Neural progenitor cell (in vitro differentiated cells): ENCODE measurements at regions not wholly inside any gene's neighbourhood (a gene's known extent, or its start where the extent isn't known, plus 50 kb on each side); places are given as distances from the start of the nearest gene placed in this dataset.

ENCODE experiments used
- DNase-seq: peaks from one replicate; pipeline ENCODE4 v3.0.0-alpha.2; 2016; ENCODE audit warnings: low spot score
- H2AFZ ChIP-seq: fragments of 200-600 bp; sonication (generic); replicated peaks from 2 replicates; pipeline ENCODE4 v1.6.1; 2016; ENCODE audit warnings: antibody characterized with exemption
- H3F3A ChIP-seq: fragments of 200-600 bp; sonication (generic); 2 replicates; pipeline ENCODE4 v1.6.1; 2016; ENCODE audit warnings: antibody characterized with exemption, low read depth
- H3K27ac ChIP-seq: fragments of 200-600 bp; sonication (generic); 2 replicates; pipeline ENCODE4 v1.5.1; 2016; ENCODE audit warnings: mild to moderate bottlenecking
- H3K27me3 ChIP-seq: fragments of 200-600 bp; sonication (generic); 2 replicates; pipeline ENCODE4 v1.6.1; 2016; ENCODE audit warnings: mild to moderate bottlenecking, moderate library complexity
- H3K36me3 ChIP-seq: fragments of 200-600 bp; sonication (generic); 2 replicates; pipeline ENCODE4 v1.5.1; 2016
- H3K4me1 ChIP-seq: fragments of 200-600 bp; sonication (generic); 2 replicates; pipeline ENCODE4 v1.6.1; 2016; ENCODE audit warnings: mixed run types
- H3K4me2 ChIP-seq: fragments of 200-600 bp; sonication (generic); 2 replicates; pipeline ENCODE4 v1.6.1; 2016
- H3K4me3 ChIP-seq: fragments of 200-600 bp; sonication (generic); 2 replicates; pipeline ENCODE4 v1.5.1; 2016
- H3K79me2 ChIP-seq: fragments of 200-600 bp; sonication (generic); 2 replicates; pipeline ENCODE4 v1.6.1; 2016; ENCODE audit warnings: low read depth
- H3K9ac ChIP-seq: fragments of 200-600 bp; sonication (generic); 2 replicates; pipeline ENCODE4 v1.6.1; 2016
- H3K9me3 ChIP-seq: fragments of 200-600 bp; sonication (generic); 2 replicates; pipeline ENCODE4 v1.5.1; 2016; ENCODE audit warnings: low read depth
- H4K20me1 ChIP-seq: fragments of 200-600 bp; sonication (generic); 2 replicates; pipeline ENCODE4 v1.6.1; 2016; ENCODE audit warnings: low read depth
- H3K27ac Mint-ChIP-seq: 3 replicates; pipeline ENCODE4 v1.8.0; 2021; ENCODE audit warnings: mixed read lengths
- H3K27me3 Mint-ChIP-seq: 2 replicates; pipeline ENCODE4 v1.8.0; 2022; ENCODE audit warnings: low read depth, mild to moderate bottlenecking, inconsistent platforms, moderate library complexity, mixed read lengths; ENCODE audit not compliant: insufficient read depth
- H3K36me3 Mint-ChIP-seq: 3 replicates; pipeline ENCODE4 v1.8.0; 2021; ENCODE audit warnings: mixed read lengths
- H3K4me1 Mint-ChIP-seq: 3 replicates; pipeline ENCODE4 v1.8.0; 2021; ENCODE audit warnings: mixed read lengths
- H3K4me3 Mint-ChIP-seq: 3 replicates; pipeline ENCODE4 v1.8.0; 2021; ENCODE audit warnings: mild to moderate bottlenecking, moderate library complexity, mixed read lengths
- H3K9me3 Mint-ChIP-seq: 3 replicates; pipeline ENCODE4 v1.8.0; 2020; ENCODE audit warnings: mixed read lengths
- EZH2 ChIP-seq: fragments of 200-600 bp; sonication (generic); IDR thresholded peaks from 2 replicates; pipeline ENCODE4 v1.6.1; 2017; ENCODE audit warnings: antibody characterized with exemption, mild to moderate bottlenecking, moderate library complexity
- EZH2phosphoT487 ChIP-seq: fragments of 200-600 bp; sonication (generic); IDR thresholded peaks from 2 replicates; pipeline ENCODE4 v1.6.1; 2017; ENCODE audit warnings: antibody characterized with exemption
- TF ChIP-seq, protein P1 (sequence below): fragments of 200-600 bp; sonication (generic); IDR thresholded peaks from 2 replicates; pipeline ENCODE4 v1.5.1; 2017; ENCODE audit warnings: antibody characterized with exemption, mild to moderate bottlenecking

DNA sequence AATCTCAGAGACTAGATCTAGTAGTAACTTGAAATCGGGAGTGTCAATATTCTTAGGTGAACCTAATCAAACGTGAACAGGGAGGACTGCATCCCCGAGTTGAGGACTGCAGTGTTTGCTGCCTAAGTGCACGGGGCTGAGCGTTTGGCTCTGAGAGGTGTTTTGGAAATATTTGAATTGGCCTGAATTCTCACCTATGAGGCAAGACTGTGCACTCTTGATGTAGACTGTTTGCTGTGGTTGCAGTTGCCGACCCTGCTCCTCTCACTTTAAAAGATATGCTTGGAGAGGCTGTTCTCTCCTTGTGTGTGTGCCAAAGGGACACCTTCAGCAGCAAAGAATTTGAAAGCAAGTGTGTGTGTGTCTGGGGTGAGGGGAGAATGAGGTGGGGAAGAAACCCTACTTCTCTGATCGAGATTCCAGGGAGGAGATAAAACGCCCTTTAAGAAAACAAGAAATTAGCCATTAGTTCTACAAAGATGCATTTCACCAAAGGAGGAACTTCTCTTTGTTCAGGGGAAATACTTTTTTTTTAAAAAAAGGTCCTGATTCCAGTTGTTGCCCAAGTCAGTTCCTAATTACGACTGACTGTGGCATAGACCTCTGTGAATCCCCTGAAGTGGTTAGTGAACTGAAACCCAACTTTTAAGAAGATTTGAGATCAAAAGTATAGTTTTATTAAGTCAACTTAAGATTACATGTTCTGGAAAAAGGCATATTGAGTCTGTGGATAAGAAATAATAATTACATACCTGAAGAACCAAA is 106.6 kb downstream of the DYRK2 start:
- H3K4me1 ChIP-seq: peaks cover 12% of the 10 kb centered on the region
- Mint-ChIP-seq H3K27ac (no peak overlapping the region), H3K36me3 (no peaks in the 10 kb centered on the region), H3K4me1 (peaks cover 11% of the 10 kb centered on the region), H3K9me3 (peaks cover 2% of the 10 kb centered on the region), H3K4me3 (no peak overlapping the region), H3K27me3 (peaks cover 4% of the 10 kb centered on the region)
- H4K20me1 ChIP-seq: no peaks in the 10 kb centered on the region
- H3K9ac ChIP-seq: no peak overlapping the region
- TF ChIP-seq EZH2phosphoT487 (no peak), EZH2 (no peak)
- TF ChIP-seq, protein P1, sequence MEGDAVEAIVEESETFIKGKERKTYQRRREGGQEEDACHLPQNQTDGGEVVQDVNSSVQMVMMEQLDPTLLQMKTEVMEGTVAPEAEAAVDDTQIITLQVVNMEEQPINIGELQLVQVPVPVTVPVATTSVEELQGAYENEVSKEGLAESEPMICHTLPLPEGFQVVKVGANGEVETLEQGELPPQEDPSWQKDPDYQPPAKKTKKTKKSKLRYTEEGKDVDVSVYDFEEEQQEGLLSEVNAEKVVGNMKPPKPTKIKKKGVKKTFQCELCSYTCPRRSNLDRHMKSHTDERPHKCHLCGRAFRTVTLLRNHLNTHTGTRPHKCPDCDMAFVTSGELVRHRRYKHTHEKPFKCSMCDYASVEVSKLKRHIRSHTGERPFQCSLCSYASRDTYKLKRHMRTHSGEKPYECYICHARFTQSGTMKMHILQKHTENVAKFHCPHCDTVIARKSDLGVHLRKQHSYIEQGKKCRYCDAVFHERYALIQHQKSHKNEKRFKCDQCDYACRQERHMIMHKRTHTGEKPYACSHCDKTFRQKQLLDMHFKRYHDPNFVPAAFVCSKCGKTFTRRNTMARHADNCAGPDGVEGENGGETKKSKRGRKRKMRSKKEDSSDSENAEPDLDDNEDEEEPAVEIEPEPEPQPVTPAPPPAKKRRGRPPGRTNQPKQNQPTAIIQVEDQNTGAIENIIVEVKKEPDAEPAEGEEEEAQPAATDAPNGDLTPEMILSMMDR: no peak
- H3K4me3 ChIP-seq: no peak overlapping the region
- no peak for DNase-seq
- H2AFZ ChIP-seq: no peak overlapping the region
- no peaks in the 10 kb centered on the region for H3K27me3 ChIP-seq
- H3K27ac ChIP-seq: no peak overlapping the region
- H3K36me3 ChIP-seq: no peaks in the 10 kb centered on the region
- H3F3A ChIP-seq: no peaks in the 10 kb centered on the region
- no peaks in the 10 kb centered on the region for H3K79me2 ChIP-seq
- no peak overlapping the region for H3K4me2 ChIP-seq
- no peaks in the 10 kb centered on the region for H3K9me3 ChIP-seq

DNA sequence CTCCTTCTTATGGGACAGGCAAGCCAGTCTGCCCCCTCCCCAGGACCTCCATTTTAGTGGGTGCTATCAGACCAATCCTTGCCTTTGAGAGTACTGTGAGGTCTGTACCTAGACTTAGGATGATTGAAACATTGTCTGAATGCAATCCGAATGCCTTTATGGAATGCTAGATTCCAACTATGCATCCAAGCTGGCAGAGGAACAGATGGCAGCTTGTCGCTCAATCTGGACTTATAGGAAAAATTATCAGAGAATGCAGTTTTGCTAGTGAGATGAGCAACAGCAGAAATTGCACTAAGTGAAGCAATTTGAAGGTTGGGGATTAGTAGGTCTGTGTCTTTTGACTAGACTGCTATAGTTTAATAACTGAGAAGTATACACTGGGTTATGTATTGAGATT is 109.1 kb downstream of the DYRK2 start:
- Histone ChIP-seq H3K9ac (no peak overlapping the region), H3K4me1 (peaks cover 20% of the 10 kb centered on the region), H3K27me3 (no peaks in the 10 kb centered on the region), H3K27ac (no peak overlapping the region), H3K36me3 (no peaks in the 10 kb centered on the region), H3K4me2 (no peak overlapping the region), H3K9me3 (no peaks in the 10 kb centered on the region), H3K79me2 (no peaks in the 10 kb centered on the region), H4K20me1 (no peaks in the 10 kb centered on the region), H2AFZ (no peak overlapping the region), H3K4me3 (no peak overlapping the region), H3F3A (no peaks in the 10 kb centered on the region)
- Mint-ChIP-seq H3K27me3 (peaks cover 2% of the 10 kb centered on the region), H3K27ac (no peak overlapping the region), H3K36me3 (no peaks in the 10 kb centered on the region), H3K9me3 (peaks cover 2% of the 10 kb centered on the region), H3K4me3 (no peak overlapping the region), H3K4me1 (peaks cover 23% of the 10 kb centered on the region)
- no peak for DNase-seq
- TF ChIP-seq EZH2phosphoT487 (no peak), EZH2 (no peak)
- TF ChIP-seq, protein P1: no peak

DNA sequence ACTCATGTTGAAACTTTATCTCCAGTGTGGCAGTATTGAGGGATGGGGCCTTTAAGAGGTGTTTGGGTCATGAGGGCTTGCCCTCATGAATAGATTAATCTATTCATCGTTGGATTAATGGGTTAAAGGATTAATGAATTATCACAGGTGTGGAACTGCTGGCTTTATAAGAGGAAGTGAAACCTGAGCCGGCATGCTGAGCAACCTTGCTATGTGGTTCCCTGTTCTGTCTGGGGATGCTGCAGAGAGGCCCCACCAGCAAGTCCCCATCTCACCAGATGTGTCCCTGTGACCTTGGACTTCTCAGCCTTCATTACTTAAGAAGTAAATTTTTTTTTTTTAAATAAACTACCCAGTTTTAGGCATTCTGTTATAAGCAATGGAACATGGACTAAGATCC is 109.6 kb downstream of the DYRK2 start:
- no peaks in the 10 kb centered on the region for H3K36me3 Mint-ChIP-seq
- Histone ChIP-seq H3K4me2 (no peak overlapping the region), H3K9ac (no peak overlapping the region), H3K9me3 (no peaks in the 10 kb centered on the region), H3K36me3 (no peaks in the 10 kb centered on the region), H3K4me3 (no peak overlapping the region), H3K4me1 (peaks cover 20% of the 10 kb centered on the region), H3F3A (no peaks in the 10 kb centered on the region), H4K20me1 (no peaks in the 10 kb centered on the region), H2AFZ (no peak overlapping the region), H3K79me2 (no peaks in the 10 kb centered on the region), H3K27me3 (no peaks in the 10 kb centered on the region), H3K27ac (no peak overlapping the region)
- H3K27me3 Mint-ChIP-seq: peaks cover 2% of the 10 kb centered on the region
- peak overlapping the region; percentile 48 for H3K27ac Mint-ChIP-seq
- peaks cover 23% of the 10 kb centered on the region for H3K4me1 Mint-ChIP-seq
- TF ChIP-seq EZH2: no peak
- TF ChIP-seq, protein P1: no peak
- no peak for TF ChIP-seq EZH2phosphoT487
- DNase-seq: no peak
- no peak overlapping the region for H3K4me3 Mint-ChIP-seq
- peaks cover 2% of the 10 kb centered on the region for H3K9me3 Mint-ChIP-seq
